GM12878 (cell line): ENCODE measurements at regions not wholly inside any gene's neighbourhood (a gene's known extent, or its start where the extent isn't known, plus 50 kb on each side); places are given as distances from the start of the nearest gene placed in this dataset.

ENCODE experiments used
- CBX5 ChIP-seq: sonication (generic); IDR thresholded peaks from 2 replicates; pipeline ENCODE4 v1.6.1; 2016; ENCODE audit warnings: low read depth, moderate library complexity, mild to moderate bottlenecking, inconsistent platforms
- CEBPB ChIP-seq, 2 experiments: fragments of 150-350 bp in 1 of 2; IDR thresholded peaks; 2 replicates each; pipeline ENCODE4 v1.6.1; 2012 to 2014; ENCODE audit warnings: low read depth in 2 of 2, low read length in 2 of 2, borderline replicate concordance in 1 of 2, inconsistent platforms in 1 of 2
- EP300 ChIP-seq, 2 experiments: fragments of 150-350 bp in 1 of 2; IDR thresholded peaks; 2 replicates each; pipeline ENCODE4 v1.6.1; 2011 to 2012; ENCODE audit warnings: low read depth in 2 of 2, low read length in 2 of 2, borderline replicate concordance in 1 of 2, improper control_type of control experiment in 1 of 2, inconsistent platforms in 1 of 2; ENCODE audit not compliant: control insufficient read depth in 1 of 2
- HDAC6 ChIP-seq: fragments of 200-600 bp; sonication (generic); IDR thresholded peaks from one replicate; pipeline ENCODE4 v1.8.0; 2017; ENCODE audit warnings: antibody characterized with exemption; ENCODE audit not compliant: unreplicated experiment
- NFYB ChIP-seq: IDR thresholded peaks from 2 replicates; pipeline ENCODE4 v1.6.1; 2011; ENCODE audit warnings: low read depth, mild to moderate bottlenecking, low read length, improper control_type of control experiment, moderate library complexity; ENCODE audit not compliant: insufficient read depth
- POLR2AphosphoS5 ChIP-seq: IDR thresholded peaks from 2 replicates; pipeline ENCODE4 v1.6.1; 2011; ENCODE audit warnings: mild to moderate bottlenecking, low read length, inconsistent platforms
- PRDM15 ChIP-seq: fragments of 450-650 bp; formaldehyde crosslinking; IDR thresholded peaks from 2 replicates; pipeline ENCODE4 v1.4.0; 2020; ENCODE audit warnings: mild to moderate bottlenecking, moderate library complexity

GRCh38 chr5:119757276-119757675 lies 127.9 kb downstream of the FAM170A start:
- TF ChIP-seq PRDM15 (no peak), CEBPB (IDR thresholded peaks at IDR 0.05; ENCODE audit: borderline replicate concordance in 1 of 2, low read depth in 2 of 2, low read length in 2 of 2) (no peak), CBX5 (no peak), EP300 (IDR thresholded peaks at IDR 0.05; ENCODE audit: borderline replicate concordance in 1 of 2, control insufficient read depth in 1 of 2, low read depth in 2 of 2, low read length in 2 of 2) (no peak), HDAC6 (no peak), NFYB (no peak), POLR2AphosphoS5 (no peak)
